ENCODE measurements at regions not wholly inside any gene's neighbourhood (a gene's known extent, or its start where the extent isn't known, plus 50 kb on each side); places are given as distances from the start of the nearest gene placed in this dataset.

GRCh38 chrX:42694260-42694815, 83.6 kb downstream of the PPP1R2C start:
- H3K36me3 ChIP-seq (ENCODE audit: control insufficient read depth, insufficient read depth, low read length) = no peaks in the 10 kb centered on the region
- H3K9ac ChIP-seq (ENCODE audit: low read length) = no peak overlapping the region
- H3K27me3 ChIP-seq (ENCODE audit: control insufficient read depth, insufficient read depth, low read length) = peaks cover 7% of the 10 kb centered on the region; the same call in 1 of the 2 replicates
- H3K4me1 ChIP-seq (ENCODE audit: control insufficient read depth, insufficient read depth, low read length) = no peaks in the 10 kb centered on the region
- no peaks in the 10 kb centered on the region for H3K9me3 ChIP-seq (ENCODE audit: control insufficient read depth, insufficient read depth, low read depth, low read length)
- H3K4me3 ChIP-seq (ENCODE audit: low read depth, low read length) = no peak overlapping the region
- H3K27ac ChIP-seq (ENCODE audit: low read depth, low read length) = no peak overlapping the region

GRCh38 chrX:42691196-42691595, 86.8 kb downstream of the PPP1R2C start:
- H3K9me3 ChIP-seq (ENCODE audit: control insufficient read depth, insufficient read depth, low read depth, low read length) = no peaks in the 10 kb centered on the region
- H3K4me1 ChIP-seq (ENCODE audit: control insufficient read depth, insufficient read depth, low read length) = no peaks in the 10 kb centered on the region
- peaks cover 7% of the 10 kb centered on the region; the same call in 1 of the 2 replicates for H3K27me3 ChIP-seq (ENCODE audit: control insufficient read depth, insufficient read depth, low read length)
- H3K36me3 ChIP-seq (ENCODE audit: control insufficient read depth, insufficient read depth, low read length) = no peaks in the 10 kb centered on the region
- H3K27ac ChIP-seq (ENCODE audit: low read depth, low read length) = no peak overlapping the region
- H3K4me3 ChIP-seq (ENCODE audit: low read depth, low read length) = no peak overlapping the region
- no peak overlapping the region for H3K9ac ChIP-seq (ENCODE audit: low read length)

- peaks cover 5% of the 10 kb centered on the region; the same call in 1 of the 2 replicates for H3K4me1 ChIP-seq (ENCODE audit: control insufficient read depth, insufficient read depth, low read length)
- H3K9ac ChIP-seq (ENCODE audit: low read length) = no peak overlapping the region
- no peak overlapping the region for H3K4me3 ChIP-seq (ENCODE audit: low read depth, low read length)
- no peaks in the 10 kb centered on the region for H3K36me3 ChIP-seq (ENCODE audit: control insufficient read depth, insufficient read depth, low read length)
- H3K9me3 ChIP-seq (ENCODE audit: control insufficient read depth, insufficient read depth, low read depth, low read length) = no peaks in the 10 kb centered on the region
- H3K27ac ChIP-seq (ENCODE audit: low read depth, low read length) = no peak overlapping the region
- H3K27me3 ChIP-seq (ENCODE audit: control insufficient read depth, insufficient read depth, low read length) = peaks cover 1% of the 10 kb centered on the region; the same call in 1 of the 2 replicates
Observed at GRCh38 chrX:42686706-42687105, 91.3 kb downstream of the PPP1R2C start.

GRCh38 chrX:42686296-42686695, 91.7 kb downstream of the PPP1R2C start:
- Histone ChIP-seq H3K27ac (ENCODE audit: low read depth, low read length) (no peak overlapping the region), H3K27me3 (ENCODE audit: control insufficient read depth, insufficient read depth, low read length) (no peaks in the 10 kb centered on the region; the same call in 1 of the 2 replicates), H3K9me3 (ENCODE audit: control insufficient read depth, insufficient read depth, low read depth, low read length) (no peaks in the 10 kb centered on the region), H3K4me3 (ENCODE audit: low read depth, low read length) (no peak overlapping the region), H3K9ac (ENCODE audit: low read length) (no peak overlapping the region), H3K36me3 (ENCODE audit: control insufficient read depth, insufficient read depth, low read length) (no peaks in the 10 kb centered on the region), H3K4me1 (ENCODE audit: control insufficient read depth, insufficient read depth, low read length) (peaks cover 9% of the 10 kb centered on the region; the same call in 1 of the 2 replicates)

- no peaks in the 10 kb centered on the region for H3K9me3 ChIP-seq (ENCODE audit: control insufficient read depth, insufficient read depth, low read depth, low read length)
- H3K9ac ChIP-seq (ENCODE audit: low read length) = no peak overlapping the region
Observed at GRCh38 chrX:42684065-42684464, 93.9 kb downstream of the PPP1R2C start.

DNA sequence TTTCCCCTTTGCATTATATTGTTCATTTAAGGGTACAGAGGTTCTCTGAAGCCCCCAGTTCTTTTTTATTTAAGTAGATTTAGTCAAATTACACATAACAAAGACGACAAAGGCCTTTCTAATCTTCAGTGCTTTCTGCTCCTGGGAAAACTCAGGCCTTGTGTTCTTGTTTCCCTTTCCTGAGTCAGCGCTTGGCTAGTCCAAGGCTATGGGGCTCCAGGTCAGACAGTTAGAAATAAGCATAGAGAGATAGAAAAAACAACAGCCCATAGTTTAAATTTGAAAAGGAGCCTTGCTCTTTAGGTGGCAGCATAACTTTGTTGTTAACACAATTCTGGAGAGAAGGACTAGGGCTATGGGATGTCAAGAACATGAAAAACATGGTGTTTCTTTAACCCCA, 97.3 kb downstream of the PPP1R2C start:
- H3K4me3 ChIP-seq (ENCODE audit: low read depth, low read length) = no peak overlapping the region
- H3K36me3 ChIP-seq (ENCODE audit: control insufficient read depth, insufficient read depth, low read length) = no peaks in the 10 kb centered on the region
- H3K9me3 ChIP-seq (ENCODE audit: control insufficient read depth, insufficient read depth, low read depth, low read length) = 0 out of 2 replicates have a peak, but pooled peaks cover 2% of the 10 kb centered on the region
- no peaks in the 10 kb centered on the region; the same call in 1 of the 2 replicates for H3K27me3 ChIP-seq (ENCODE audit: control insufficient read depth, insufficient read depth, low read length)
- peaks cover 24% of the 10 kb centered on the region for H3K4me1 ChIP-seq (ENCODE audit: control insufficient read depth, insufficient read depth, low read length)
- H3K27ac ChIP-seq (ENCODE audit: low read depth, low read length) = peak overlapping the region; percentile 71
- no peak overlapping the region for H3K9ac ChIP-seq (ENCODE audit: low read length)

More at GRCh38 chrX:42684065-42684464, 93.9 kb downstream of the PPP1R2C start:
- peaks cover 24% of the 10 kb centered on the region for H3K4me1 ChIP-seq (ENCODE audit: control insufficient read depth, insufficient read depth, low read length)
- no peak overlapping the region for H3K27ac ChIP-seq (ENCODE audit: low read depth, low read length)
- H3K4me3 ChIP-seq (ENCODE audit: low read depth, low read length) = no peak overlapping the region
- H3K36me3 ChIP-seq (ENCODE audit: control insufficient read depth, insufficient read depth, low read length) = no peaks in the 10 kb centered on the region
- no peaks in the 10 kb centered on the region; the same call in 1 of the 2 replicates for H3K27me3 ChIP-seq (ENCODE audit: control insufficient read depth, insufficient read depth, low read length)

DNA sequence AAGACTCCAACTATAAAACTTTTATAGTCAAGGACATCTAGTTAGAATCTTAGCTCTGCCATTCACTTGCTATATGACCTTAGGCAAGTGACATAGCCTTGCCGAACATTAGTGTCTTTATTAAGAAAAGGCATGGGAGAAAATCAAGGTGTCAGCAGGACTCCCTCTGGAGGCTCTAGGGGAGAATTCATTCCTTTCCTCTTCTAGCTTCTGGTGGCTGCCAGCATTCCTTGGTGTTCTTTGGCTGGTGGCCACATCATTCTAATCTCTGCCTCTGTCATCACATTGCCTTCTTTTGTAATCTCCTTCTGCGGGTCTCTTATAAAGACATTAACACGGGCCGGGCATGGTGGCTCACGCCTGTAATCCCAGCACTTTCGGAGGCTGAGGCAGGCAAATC, 99.8 kb downstream of the PPP1R2C start:
- Histone ChIP-seq H3K27ac (ENCODE audit: low read depth, low read length) (no peak overlapping the region), H3K4me3 (ENCODE audit: low read depth, low read length) (no peak overlapping the region), H3K4me1 (ENCODE audit: control insufficient read depth, insufficient read depth, low read length) (peaks cover 24% of the 10 kb centered on the region), H3K27me3 (ENCODE audit: control insufficient read depth, insufficient read depth, low read length) (no peaks in the 10 kb centered on the region; the same call in 1 of the 2 replicates), H3K36me3 (ENCODE audit: control insufficient read depth, insufficient read depth, low read length) (no peaks in the 10 kb centered on the region), H3K9ac (ENCODE audit: low read length) (no peak overlapping the region), H3K9me3 (ENCODE audit: control insufficient read depth, insufficient read depth, low read depth, low read length) (0 out of 2 replicates have a peak, but pooled peaks cover 2% of the 10 kb centered on the region)

DNA sequence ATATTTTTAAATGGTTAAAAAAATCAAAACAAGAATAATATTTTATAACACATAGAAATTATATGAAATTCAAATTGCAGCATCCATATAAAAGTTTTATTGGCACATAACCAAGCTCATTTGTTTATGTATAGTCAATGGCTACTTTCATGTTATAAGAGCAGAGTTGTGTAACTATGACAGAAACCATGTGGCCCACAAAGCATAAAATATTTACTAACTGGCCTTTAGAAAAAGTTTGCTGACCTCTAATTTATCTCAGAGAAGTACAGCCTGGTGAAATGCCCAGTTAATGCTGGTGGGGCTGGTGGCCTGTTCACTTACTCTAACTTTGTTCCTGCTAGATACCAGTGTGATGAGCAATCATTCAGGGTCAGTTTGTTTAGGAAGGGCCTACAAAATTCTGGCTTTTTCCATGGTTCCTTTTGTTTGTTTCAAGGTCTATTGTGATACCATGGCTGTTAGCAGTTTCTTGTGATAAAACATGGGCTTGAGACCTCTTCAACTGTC, 104.6 kb downstream of the PPP1R2C start:
- no peak overlapping the region for H3K27ac ChIP-seq (ENCODE audit: low read depth, low read length)
- no peaks in the 10 kb centered on the region for H3K4me1 ChIP-seq (ENCODE audit: control insufficient read depth, insufficient read depth, low read length)
- peaks cover 17% of the 10 kb centered on the region for H3K9me3 ChIP-seq (ENCODE audit: control insufficient read depth, insufficient read depth, low read depth, low read length)
- H3K9ac ChIP-seq (ENCODE audit: low read length) = no peak overlapping the region
- no peaks in the 10 kb centered on the region for H3K36me3 ChIP-seq (ENCODE audit: control insufficient read depth, insufficient read depth, low read length)
- no peak overlapping the region for H3K4me3 ChIP-seq (ENCODE audit: low read depth, low read length)
- H3K27me3 ChIP-seq (ENCODE audit: control insufficient read depth, insufficient read depth, low read length) = no peaks in the 10 kb centered on the region; the same call in 1 of the 2 replicates

DNA sequence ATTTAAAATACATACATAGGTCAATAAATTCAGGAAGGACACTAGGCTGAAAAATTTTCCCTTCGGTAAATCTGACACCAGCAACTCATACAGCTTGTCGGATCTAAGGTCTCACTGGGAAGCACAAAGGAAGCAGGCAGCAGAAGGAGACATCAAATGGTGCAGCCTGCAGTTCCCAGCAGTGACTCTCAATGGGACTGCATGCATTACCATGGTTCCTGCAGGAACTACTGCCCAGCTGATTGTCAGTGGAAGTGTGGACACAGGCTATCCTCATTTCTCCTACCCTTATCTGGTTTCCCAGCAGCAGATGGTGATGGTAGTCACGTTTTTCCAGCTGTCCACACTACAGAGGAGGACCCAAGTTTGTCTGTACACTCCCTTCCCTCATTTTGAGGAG, 113.3 kb downstream of the PPP1R2C start:
- no peaks in the 10 kb centered on the region; the same call in 1 of the 2 replicates for H3K27me3 ChIP-seq (ENCODE audit: control insufficient read depth, insufficient read depth, low read length)
- no peaks in the 10 kb centered on the region for H3K4me1 ChIP-seq (ENCODE audit: control insufficient read depth, insufficient read depth, low read length)
- H3K4me3 ChIP-seq (ENCODE audit: low read depth, low read length) = no peak overlapping the region
- no peaks in the 10 kb centered on the region for H3K36me3 ChIP-seq (ENCODE audit: control insufficient read depth, insufficient read depth, low read length)
- H3K9me3 ChIP-seq (ENCODE audit: control insufficient read depth, insufficient read depth, low read depth, low read length) = peaks cover 38% of the 10 kb centered on the region
- H3K9ac ChIP-seq (ENCODE audit: low read length) = no peak overlapping the region
- H3K27ac ChIP-seq (ENCODE audit: low read depth, low read length) = no peak overlapping the region

DNA sequence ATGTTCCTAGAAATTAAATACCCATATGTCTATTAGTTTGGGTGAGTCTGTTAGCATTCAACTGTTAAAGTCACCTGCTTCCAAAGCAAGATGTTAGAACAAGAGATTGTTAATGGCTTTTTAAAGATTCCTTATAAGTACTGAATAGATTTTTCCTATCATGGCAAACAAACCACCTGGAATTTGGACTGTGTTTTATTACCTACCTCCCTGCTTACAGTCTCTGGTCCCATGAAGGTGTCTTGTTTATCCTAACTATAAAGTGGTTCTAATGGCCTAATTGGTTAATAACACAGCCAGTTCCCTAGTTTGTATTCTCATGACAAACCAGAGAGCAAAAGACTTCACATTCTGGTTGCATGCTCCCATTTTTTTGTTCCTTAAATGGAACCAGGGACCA, 149.5 kb downstream of the PPP1R2C start:
- Histone ChIP-seq H3K4me1 (ENCODE audit: control insufficient read depth, insufficient read depth, low read length) (no peaks in the 10 kb centered on the region), H3K4me3 (ENCODE audit: low read depth, low read length) (no peak overlapping the region), H3K27me3 (ENCODE audit: control insufficient read depth, insufficient read depth, low read length) (no peaks in the 10 kb centered on the region; the same call in 1 of the 2 replicates), H3K36me3 (ENCODE audit: control insufficient read depth, insufficient read depth, low read length) (no peaks in the 10 kb centered on the region), H3K27ac (ENCODE audit: low read depth, low read length) (no peak overlapping the region), H3K9me3 (ENCODE audit: control insufficient read depth, insufficient read depth, low read depth, low read length) (no peaks in the 10 kb centered on the region), H3K9ac (ENCODE audit: low read length) (no peak overlapping the region)

- H3K4me1 ChIP-seq (ENCODE audit: control insufficient read depth, insufficient read depth, low read length) = no peaks in the 10 kb centered on the region
- H3K27me3 ChIP-seq (ENCODE audit: control insufficient read depth, insufficient read depth, low read length) = no peaks in the 10 kb centered on the region; the same call in 1 of the 2 replicates
- no peaks in the 10 kb centered on the region for H3K36me3 ChIP-seq (ENCODE audit: control insufficient read depth, insufficient read depth, low read length)
- no peak overlapping the region for H3K27ac ChIP-seq (ENCODE audit: low read depth, low read length)
- no peak overlapping the region for H3K4me3 ChIP-seq (ENCODE audit: low read depth, low read length)
- no peaks in the 10 kb centered on the region for H3K9me3 ChIP-seq (ENCODE audit: control insufficient read depth, insufficient read depth, low read depth, low read length)
- no peak overlapping the region for H3K9ac ChIP-seq (ENCODE audit: low read length)
Observed at GRCh38 chrX:42627891-42628290, 150.1 kb downstream of the PPP1R2C start.
